K562 (cell line): ENCODE measurements at regions not wholly inside any gene's neighbourhood (a gene's known extent, or its start where the extent isn't known, plus 50 kb on each side); places are given as distances from the start of the nearest gene placed in this dataset.

Experiments
- ATAC-seq: fragments of 200-7000 bp; cut with Tn5 transposase; 3 replicates; pipeline ENCODE4 v1.9.1; 2020; ENCODE audit warnings: moderate library complexity
- BruUV-seq: library from RNA; stranded (reverse); fragments of 400-500 nt; replicated peaks from 2 replicates; lab custom pipeline; 2021; lab: Mats Ljungman, UMichigan
- CTCF ChIA-PET: fragments of 300-600 bp; formaldehyde crosslinking; extraction: SDS; loops from one replicate; lab custom pipeline; 2021; ENCODE audit warnings: low intra/inter-chr PET ratio; lab: Yijun Ruan, JAX
- POLR2A ChIA-PET: fragments of 300-600, 350-650 bp; sonication (Branson Sonifier 250); formaldehyde crosslinking; extraction: SDS; loops from one replicate; lab custom pipeline; 2021; ENCODE audit warnings: antibody characterized with exemption, inconsistent platforms; lab: Yijun Ruan, JAX
- DNase-seq, 4 experiments: peaks; one replicate each; pipeline versions ENCODE4 v3.0.0 to v3.0.0-alpha.2; 2011 to 2018; ENCODE audit warnings: low spot score in 3 of 4, mixed read lengths in 3 of 4; ENCODE audit errors: extremely low read depth in 1 of 4
- FAIRE-seq: peaks from 2 replicates; lab custom pipeline; 2011; peaks lifted over from hg19 to GRCh38; lab: Jason Lieb, UNC
- H2AFZ ChIP-seq: 2 replicates; pipeline ENCODE4 v1.6.0; 2011; ENCODE audit warnings: low read depth, low read length, control low read depth, inconsistent platforms
- H3K27ac ChIP-seq: fragments of 200-600 bp; 3 replicates; pipeline ENCODE4 v1.8.0; 2011; ENCODE audit warnings: low read depth, mild to moderate bottlenecking, control low read depth, inconsistent platforms, low read length, moderate library complexity, mixed read lengths; ENCODE audit errors: extremely low read depth
- H3K27me3 ChIP-seq, 2 experiments: fragments of 300-600 bp in 1 of 2; 2 replicates in 1 of 2; 3 replicates in 1 of 2; pipeline versions ENCODE4 v1.6.0 to v1.8.0; 2011; ENCODE audit warnings: inconsistent platforms in 2 of 2, low read length in 2 of 2, mild to moderate bottlenecking in 1 of 2, mixed read lengths in 1 of 2, moderate library complexity in 1 of 2; ENCODE audit not compliant: control insufficient read depth in 2 of 2, insufficient read depth in 2 of 2
- H3K36me3 ChIP-seq: fragments of 300-600 bp; 3 replicates; pipeline ENCODE4 v1.8.0; 2011; ENCODE audit warnings: mild to moderate bottlenecking, low read length, inconsistent platforms; ENCODE audit not compliant: control insufficient read depth, insufficient read depth
- H3K4me1 ChIP-seq, 2 experiments: fragments of 200-600 bp in 1 of 2; replicated peaks in 1 of 2; 2 replicates in 1 of 2; 3 replicates in 1 of 2; pipeline versions ENCODE4 v1.5.1 to v1.8.0; 2011; ENCODE audit warnings: inconsistent platforms in 2 of 2, low read length in 2 of 2, mild to moderate bottlenecking in 1 of 2, mixed read lengths in 1 of 2, moderate library complexity in 1 of 2; ENCODE audit not compliant: control insufficient read depth in 2 of 2, insufficient read depth in 2 of 2
- H3K4me2 ChIP-seq: 2 replicates; pipeline ENCODE4 v1.6.1; 2011; ENCODE audit warnings: low read length, control low read depth, inconsistent platforms, mixed read lengths; ENCODE audit not compliant: insufficient read depth
- H3K4me3 ChIP-seq: fragments of 200-600 bp; sonication (generic), shearing (Covaris generic); 2 replicates; pipeline ENCODE4 v1.5.1; 2016; ENCODE audit warnings: control low read depth, inconsistent platforms
- H3K79me2 ChIP-seq: fragments of 200-600 bp; 3 replicates; pipeline ENCODE4 v1.8.0; 2011; ENCODE audit warnings: low read length, inconsistent platforms; ENCODE audit not compliant: control insufficient read depth, insufficient read depth
- H3K9ac ChIP-seq, 2 experiments: 2 replicates each; pipeline versions ENCODE4 v1.6.0 to v1.6.1; 2011; ENCODE audit warnings: low read depth in 2 of 2, low read length in 2 of 2, control low read depth in 1 of 2, inconsistent platforms in 1 of 2, mild to moderate bottlenecking in 1 of 2, mixed read lengths in 1 of 2; ENCODE audit not compliant: insufficient read depth in 1 of 2
- H3K9me1 ChIP-seq: one replicate; pipeline ENCODE4 v1.6.0; 2011; ENCODE audit warnings: inconsistent platforms, mild to moderate bottlenecking, low read length, moderate library complexity; ENCODE audit not compliant: control insufficient read depth, insufficient read depth
- H3K9me3 ChIP-seq: replicated peaks from 2 replicates; pipeline ENCODE4 v1.5.1; 2011; ENCODE audit warnings: low read depth, low read length, inconsistent platforms; ENCODE audit not compliant: control insufficient read depth, insufficient read depth
- H4K20me1 ChIP-seq: replicated peaks from 2 replicates; pipeline ENCODE4 v1.6.1; 2011; ENCODE audit warnings: low read length, inconsistent platforms, mixed read lengths; ENCODE audit not compliant: control insufficient read depth, insufficient read depth
- BHLHE40 ChIP-seq: IDR thresholded peaks from 2 replicates; pipeline ENCODE4 v1.6.1; 2011; ENCODE audit warnings: low read length, improper control_type of control experiment
- BRCA1 ChIP-seq, 2 experiments: fragments of 450-650 bp in 1 of 2; sonication (generic) in 1 of 2; formaldehyde crosslinking in 1 of 2; IDR thresholded peaks; 2 replicates each; pipeline versions ENCODE4 v1.5.0 to v1.6.1; 2017 to 2020; ENCODE audit warnings: mild to moderate bottlenecking in 1 of 2, missing genetic modification reagents in 1 of 2
- CEBPB ChIP-seq: fragments of 450-650 bp; IDR thresholded peaks from 2 replicates; pipeline ENCODE4 v1.6.1; 2016; ENCODE audit warnings: missing genetic modification characterization, missing compliant biosample characterization
- CEBPG ChIP-seq, 3 experiments: fragments of 200-800 bp in 1 of 3; sonication (Bioruptor generic) in 1 of 3; sonication (generic) in 1 of 3; formaldehyde crosslinking in 1 of 3; IDR thresholded peaks in 2 of 3; conservative IDR thresholded peaks in 1 of 3; 2 replicates each; pipeline versions ENCODE4 v1.6.1 to v1.8.0; 2016 to 2022; ENCODE audit warnings: missing compliant biosample characterization in 2 of 3, missing genetic modification characterization in 2 of 3, mild to moderate bottlenecking in 1 of 3, missing genetic modification reagents in 1 of 3
- CREB1 ChIP-seq, 2 experiments: sonication (generic) in 1 of 2; formaldehyde crosslinking in 1 of 2; IDR thresholded peaks; 2 replicates each; pipeline versions ENCODE4 v1.6.1 to v1.8.0; 2012 to 2022; ENCODE audit warnings: inconsistent platforms in 1 of 2, mild to moderate bottlenecking in 1 of 2, missing genetic modification reagents in 1 of 2, moderate library complexity in 1 of 2
- ELF2 ChIP-seq: fragments of 250-450 bp; sonication (Bioruptor Pico); IDR thresholded peaks from 2 replicates; pipeline ENCODE4 v1.5.0; 2021; ENCODE audit warnings: mild to moderate bottlenecking
- ETV5 ChIP-seq: sonication (generic); formaldehyde crosslinking; IDR thresholded peaks from 2 replicates; pipeline ENCODE4 v1.4.0; 2020; ENCODE audit warnings: low read depth, mild to moderate bottlenecking, missing genetic modification reagents
- GTF2E2 ChIP-seq: fragments of 200-800 bp; sonication (Bioruptor generic); IDR thresholded peaks from 2 replicates; pipeline ENCODE4 v1.6.1; 2016; ENCODE audit warnings: missing genetic modification characterization, missing compliant biosample characterization
- RBM22 ChIP-seq: fragments of 200-400 bp; formaldehyde crosslinking; IDR thresholded peaks from 2 replicates; pipeline ENCODE4 v1.6.1; 2018; ENCODE audit warnings: low read length, low read depth; ENCODE audit not compliant: poor library complexity, severe bottlenecking
- RUNX1 ChIP-seq: sonication (generic); IDR thresholded peaks from 2 replicates; pipeline ENCODE4 v1.6.1; 2016; ENCODE audit warnings: antibody characterized with exemption, low read depth
- SIX5 ChIP-seq, 2 experiments: IDR thresholded peaks; 2 replicates each; pipeline ENCODE4 v1.6.1; 2011; ENCODE audit warnings: low read length in 2 of 2, borderline replicate concordance in 1 of 2, low read depth in 1 of 2, mild to moderate bottlenecking in 1 of 2, moderate library complexity in 1 of 2; ENCODE audit not compliant: insufficient read depth in 1 of 2
- TAF9B ChIP-seq: fragments of 450-650 bp; IDR thresholded peaks from 2 replicates; pipeline ENCODE4 v1.6.1; 2018; ENCODE audit warnings: mild to moderate bottlenecking; ENCODE audit not compliant: partially characterized antibody
- TFAM ChIP-seq: fragments of 250-450 bp; sonication (Bioruptor Pico); conservative IDR thresholded peaks from 2 replicates; pipeline ENCODE4 v1.5.0; 2021; ENCODE audit warnings: mild to moderate bottlenecking, moderate library complexity
- YBX1 ChIP-seq: fragments of 450-650 bp; IDR thresholded peaks from 2 replicates; pipeline ENCODE4 v1.7.1; 2016; ENCODE audit warnings: mild to moderate bottlenecking
- ZBTB8A ChIP-seq: fragments of 450-650 bp; IDR thresholded peaks from 2 replicates; pipeline ENCODE4 v1.6.1; 2018; ENCODE audit warnings: mild to moderate bottlenecking, moderate library complexity; ENCODE audit not compliant: partially characterized antibody
- ZKSCAN8 ChIP-seq: fragments of 200-800 bp; sonication (Bioruptor generic); IDR thresholded peaks from 2 replicates; pipeline ENCODE4 v1.6.1; 2016; ENCODE audit warnings: missing genetic modification characterization, missing compliant biosample characterization
- in situ Hi-C: fragments of 300-500 bp; cut with MboI; formaldehyde crosslinking; loops from 4 replicates; pipeline ENCODE4 v1.15.0; 2018; ENCODE audit warnings: inconsistent platforms, mixed read lengths
- intact Hi-C: fragments of 100-400 bp; cut with micrococcal nuclease; formaldehyde crosslinking; loops from 2 replicates; pipeline ENCODE4 v1.14.2; 2022
- TF ChIP-seq, protein P1 (sequence below): fragments of 450-650 bp; formaldehyde crosslinking; IDR thresholded peaks from 2 replicates; pipeline ENCODE4 v1.4.0; 2022; ENCODE audit warnings: missing genetic modification characterization

GRCh38 chr3:178422406-178422805 lies 113.8 kb upstream of the KCNMB2 start (continued):
- no peak for TF ChIP-seq CREB1 (IDR thresholded peaks at IDR 0.05)
- TF ChIP-seq CREB1 (CRISPR knock-in tag; IDR thresholded peaks at IDR 0.05), result no peak
- no peak for TF ChIP-seq SIX5 (IDR thresholded peaks at IDR 0.05; ENCODE audit: borderline replicate concordance in 1 of 2, insufficient read depth in 1 of 2, low read depth in 1 of 2, low read length in 2 of 2)

- Histone ChIP-seq H3K4me3 (no peak overlapping the region), H2AFZ (no peak overlapping the region), H3K4me1 (no peaks in the 10 kb centered on the region), H3K4me2 (no peak overlapping the region), H4K20me1 (no peaks in the 10 kb centered on the region), H3K36me3 (no peaks in the 10 kb centered on the region), H3K9ac (no peak overlapping the region), H3K27ac (no peak overlapping the region), H3K9me1 (no peaks in the 10 kb centered on the region), H3K79me2 (no peaks in the 10 kb centered on the region), H3K27me3 (no peaks in the 10 kb centered on the region), H3K9me3 (no peaks in the 10 kb centered on the region)
- ChIA-PET CTCF (no interaction called here), POLR2A (no interaction called here)
- TF ChIP-seq RUNX1 (no peak), ZKSCAN8 (CRISPR knock-in tag) (no peak), TAF9B (no peak), CEBPG (CRISPR knock-in tag; IDR thresholded peaks at IDR 0.05) (no peak), CEBPG (tag; conservative IDR thresholded peaks at IDR 0.05 in 1 of 2, IDR thresholded peaks at IDR 0.05 in 1 of 2) (peak; percentile 32 to 87; a peak in 2 of 4 replicates), ETV5 (CRISPR knock-in tag) (no peak), BRCA1 (IDR thresholded peaks at IDR 0.05) (no peak), BRCA1 (CRISPR knock-in tag; IDR thresholded peaks at IDR 0.05) (no peak), CEBPB (peak; percentile 78), GTF2E2 (no peak), ZBTB8A (no peak), TFAM (CRISPR knock-in tag) (no peak), ELF2 (CRISPR knock-in tag) (no peak), YBX1 (no peak), RBM22 (no peak), BHLHE40 (no peak)
- TF ChIP-seq, protein P1, sequence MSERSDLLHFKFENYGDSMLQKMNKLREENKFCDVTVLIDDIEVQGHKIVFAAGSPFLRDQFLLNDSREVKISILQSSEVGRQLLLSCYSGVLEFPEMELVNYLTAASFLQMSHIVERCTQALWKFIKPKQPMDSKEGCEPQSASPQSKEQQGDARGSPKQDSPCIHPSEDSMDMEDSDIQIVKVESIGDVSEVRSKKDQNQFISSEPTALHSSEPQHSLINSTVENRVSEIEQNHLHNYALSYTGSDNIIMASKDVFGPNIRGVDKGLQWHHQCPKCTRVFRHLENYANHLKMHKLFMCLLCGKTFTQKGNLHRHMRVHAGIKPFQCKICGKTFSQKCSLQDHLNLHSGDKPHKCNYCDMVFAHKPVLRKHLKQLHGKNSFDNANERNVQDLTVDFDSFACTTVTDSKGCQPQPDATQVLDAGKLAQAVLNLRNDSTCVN (CRISPR knock-in tag), result no peak
- DNase-seq (no peak), FAIRE-seq (no peak), ATAC-seq (no peak)
- in situ Hi-C loops (loop anchor here (25.0 kb wide), 1 partner anchor 534 kb away; no protein-coding TSS in a partner anchor), intact Hi-C loops (no loop called here)
- BruUV-seq, result no TSS peak
These were observed 108.2 kb upstream of the KCNMB2 start for GRCh38 chr3:178428037-178428436.
